Activated T-cell treated with anti-CD3 and anti-CD28 coated beads, Interleukin-2, amount 50 U/mL, for 72 hours (primary cell): ENCODE measurements at regions not wholly inside any gene's neighbourhood (a gene's known extent, or its start where the extent isn't known, plus 50 kb on each side); places are given as distances from the start of the nearest gene placed in this dataset.

ENCODE experiments used
- ATAC-seq, 2 donors: fragments of 150-1000 bp; cut with Tn5 transposase; replicated peaks in 1 of 2; 2 replicates each; pipeline ENCODE4 v1.10.0; 2021; ENCODE audit warnings: moderate library complexity in 2 of 2, mild to moderate bottlenecking in 1 of 2
- DNase-seq, 2 donors: peaks; one replicate each; pipeline ENCODE4 v3.0.0; 2021 to 2022; ENCODE audit warnings: mixed read lengths in 1 of 2
- H3K27ac Mint-ChIP-seq: one replicate; pipeline ENCODE4 v1.8.0; 2022; ENCODE audit warnings: mild to moderate bottlenecking, moderate library complexity, mixed read lengths
- H3K27me3 Mint-ChIP-seq: one replicate; pipeline ENCODE4 v1.8.0; 2022; ENCODE audit warnings: low read depth, mixed read lengths
- H3K36me3 Mint-ChIP-seq, 2 donors: one replicate each; pipeline ENCODE4 v1.8.0; 2022; ENCODE audit warnings: mixed read lengths in 2 of 2, mild to moderate bottlenecking in 1 of 2; ENCODE audit not compliant: insufficient read depth in 2 of 2
- H3K4me1 Mint-ChIP-seq: one replicate; pipeline ENCODE4 v1.8.0; 2022; ENCODE audit warnings: low read depth, mixed read lengths
- H3K4me3 Mint-ChIP-seq, 2 donors: one replicate each; pipeline ENCODE4 v1.8.0; 2022; ENCODE audit warnings: mild to moderate bottlenecking in 2 of 2, mixed read lengths in 2 of 2, moderate library complexity in 2 of 2
- H3K9me3 Mint-ChIP-seq, 2 donors: one replicate each; pipeline ENCODE4 v1.8.0; 2022; ENCODE audit warnings: mixed read lengths in 2 of 2

DNA sequence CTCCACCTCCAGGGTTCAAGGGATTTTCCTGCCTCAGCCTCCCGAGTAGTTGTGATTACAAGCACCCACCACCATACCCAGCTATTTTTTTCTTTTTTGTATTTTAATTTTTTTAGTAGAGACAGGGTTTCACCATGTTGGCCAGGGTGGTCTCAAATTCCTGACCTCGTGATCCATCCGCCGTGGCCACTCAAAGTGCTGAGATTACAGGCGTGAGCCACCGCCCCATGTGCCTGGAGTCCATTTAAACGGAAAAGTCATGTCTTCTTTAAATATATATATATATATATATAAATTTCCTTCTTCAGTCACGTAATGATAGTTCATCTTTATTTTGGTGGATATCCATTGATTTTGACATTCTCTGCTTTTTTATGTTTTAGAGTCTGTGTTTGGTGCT, 264.0 kb upstream of the PITX2 start:
- ATAC-seq (no peak), DNase-seq (no peak)
- no peaks in the 10 kb centered on the region for H3K36me3 Mint-ChIP-seq
- no peak overlapping the region for H3K4me3 Mint-ChIP-seq
- H3K4me1 Mint-ChIP-seq = no peaks in the 10 kb centered on the region
- no peak overlapping the region for H3K27ac Mint-ChIP-seq
- no peaks in the 10 kb centered on the region for H3K27me3 Mint-ChIP-seq
- H3K9me3 Mint-ChIP-seq = peaks cover 6 to 7% of the 10 kb centered on the region in 2 donors

DNA sequence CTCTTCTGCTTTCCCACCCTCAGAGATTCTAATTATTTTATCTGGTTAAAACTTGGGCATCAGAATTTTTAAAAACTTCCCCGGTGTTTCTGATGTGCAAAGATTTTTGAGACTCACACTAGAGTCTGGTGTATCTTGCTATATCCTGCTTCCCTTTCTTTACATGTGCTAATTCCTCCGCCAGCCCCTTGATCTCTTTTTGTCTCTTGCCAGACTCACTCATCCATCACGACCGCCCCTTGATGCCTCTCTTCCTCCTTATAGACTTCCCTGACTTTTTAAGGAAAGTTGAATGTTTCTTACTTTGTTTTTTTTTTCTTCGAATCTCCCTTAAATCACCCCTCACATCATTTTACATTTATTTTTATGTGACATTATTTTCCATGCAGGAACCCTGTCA, 274.9 kb upstream of the PITX2 start:
- ATAC-seq = no peak
- Mint-ChIP-seq H3K36me3 (no peaks in the 10 kb centered on the region), H3K27me3 (no peaks in the 10 kb centered on the region), H3K4me1 (no peaks in the 10 kb centered on the region), H3K9me3 (no peaks in the 10 kb centered on the region), H3K4me3 (no peak overlapping the region), H3K27ac (no peak overlapping the region)
- DNase-seq = no peak

DNA sequence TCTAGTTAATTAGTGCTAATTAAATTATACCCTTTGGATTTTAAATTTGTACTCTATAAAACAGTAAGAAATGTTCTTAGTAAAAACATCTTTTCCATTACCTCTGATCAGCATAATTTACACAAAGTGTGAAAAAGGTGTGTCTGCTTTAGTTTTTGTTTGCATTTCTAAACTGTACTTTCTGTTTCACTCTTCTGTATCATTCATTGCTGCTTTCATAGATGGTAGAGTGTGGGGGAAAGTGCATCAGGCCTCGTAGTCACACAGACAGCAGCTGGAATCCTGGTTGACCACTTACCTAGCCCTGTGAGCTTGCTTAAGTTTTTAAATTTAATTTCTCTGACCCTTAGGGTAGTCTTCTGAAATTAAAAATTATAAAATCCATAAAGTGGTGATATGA, 275.4 kb upstream of the PITX2 start:
- Mint-ChIP-seq H3K27me3 (no peaks in the 10 kb centered on the region), H3K36me3 (no peaks in the 10 kb centered on the region), H3K4me3 (no peak overlapping the region), H3K27ac (no peak overlapping the region), H3K9me3 (no peaks in the 10 kb centered on the region), H3K4me1 (no peaks in the 10 kb centered on the region)
- DNase-seq (no peak), ATAC-seq (no peak)

DNA sequence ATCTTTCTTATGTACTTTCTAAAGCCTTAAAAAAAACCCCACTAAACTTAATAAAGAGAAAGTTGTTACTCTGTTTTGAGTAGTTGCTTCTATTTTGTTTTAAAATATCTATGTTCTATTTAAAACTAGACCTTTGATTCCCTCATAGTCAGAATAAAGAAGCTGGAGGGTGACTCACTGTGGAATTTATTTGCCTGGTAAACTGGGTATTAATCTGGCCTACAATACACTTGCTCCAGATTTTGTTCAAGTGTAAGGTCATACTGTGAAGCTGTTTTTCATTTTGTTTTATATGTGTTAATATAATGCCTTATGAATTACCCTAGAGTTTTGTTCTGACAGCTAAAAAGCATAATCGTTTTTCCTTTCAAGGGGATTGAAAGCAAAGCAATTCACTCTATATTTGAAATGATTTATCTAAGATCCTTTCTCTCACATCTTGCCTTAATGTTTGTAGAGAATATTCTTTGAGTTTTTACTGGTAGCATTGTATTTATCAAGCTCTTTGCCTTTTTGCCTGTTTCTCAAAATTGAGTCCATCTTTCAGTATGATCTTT, 277.4 kb upstream of the PITX2 start:
- ATAC-seq = no peak
- H3K4me3 Mint-ChIP-seq = no peak overlapping the region

DNA sequence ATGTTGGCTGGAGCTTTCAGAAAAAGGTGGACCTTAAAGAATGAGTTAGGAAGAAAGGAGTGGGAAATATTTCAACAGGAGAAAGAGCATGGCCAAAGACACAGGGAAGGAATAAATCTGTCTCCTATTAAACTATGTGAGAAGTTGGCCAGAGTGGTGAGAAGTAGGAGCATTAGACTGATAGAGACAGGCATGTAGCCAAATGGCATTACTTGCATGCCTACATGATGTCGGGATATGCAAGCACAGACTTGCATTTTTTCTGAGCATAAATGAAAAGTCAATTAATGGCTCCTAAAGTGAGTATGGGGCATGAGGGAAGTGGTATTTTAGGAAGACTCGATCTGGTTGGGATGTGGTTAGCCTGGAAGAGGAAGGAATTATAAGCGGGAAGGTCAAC, 279.6 kb upstream of the PITX2 start:
- Mint-ChIP-seq H3K27ac (no peak overlapping the region), H3K27me3 (no peaks in the 10 kb centered on the region), H3K4me3 (no peak overlapping the region), H3K9me3 (no peaks in the 10 kb centered on the region), H3K4me1 (no peaks in the 10 kb centered on the region), H3K36me3 (no peaks in the 10 kb centered on the region)
- DNase-seq (no peak), ATAC-seq (no peak)

More for the DNA sequence above, 277.4 kb upstream of the PITX2 start:
- no peak overlapping the region for H3K27ac Mint-ChIP-seq
- no peaks in the 10 kb centered on the region for H3K36me3 Mint-ChIP-seq
- H3K27me3 Mint-ChIP-seq = no peaks in the 10 kb centered on the region
- no peaks in the 10 kb centered on the region for H3K9me3 Mint-ChIP-seq
- no peak for DNase-seq
- no peaks in the 10 kb centered on the region for H3K4me1 Mint-ChIP-seq

DNA sequence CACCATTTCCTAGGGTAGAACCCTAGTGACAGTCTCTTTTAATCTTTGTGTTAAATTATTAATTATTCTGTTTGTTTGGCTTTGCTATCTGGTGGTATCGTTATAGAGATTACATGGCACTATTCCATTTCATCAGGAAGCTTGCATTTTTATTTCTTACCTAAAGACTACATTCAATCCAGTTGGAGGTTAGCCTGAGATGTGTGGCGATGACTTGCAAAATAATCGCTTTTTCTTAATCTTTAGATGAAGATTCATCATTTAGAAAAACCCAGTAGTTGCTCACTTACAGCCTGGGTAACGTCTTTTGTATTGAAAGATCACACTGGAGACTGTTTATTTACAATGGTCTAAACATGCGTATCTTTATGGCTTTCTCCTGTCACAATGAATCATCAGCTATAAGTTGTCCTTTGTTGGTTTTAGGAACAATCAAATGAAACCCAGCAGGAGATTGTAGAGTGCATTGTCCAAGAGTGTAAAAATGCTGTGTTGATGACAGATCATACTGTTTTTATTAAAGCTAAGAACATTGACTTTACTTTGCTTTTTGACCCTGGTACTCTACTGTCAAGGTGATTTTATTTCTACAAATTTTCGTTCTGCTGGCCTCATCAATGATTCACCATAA, 281.7 kb upstream of the PITX2 start:
- Mint-ChIP-seq H3K9me3 (no peaks in the 10 kb centered on the region), H3K27ac (no peak overlapping the region), H3K4me3 (no peak overlapping the region), H3K36me3 (no peaks in the 10 kb centered on the region), H3K4me1 (no peaks in the 10 kb centered on the region), H3K27me3 (no peaks in the 10 kb centered on the region)
- no peak for ATAC-seq
- no peak for DNase-seq

DNA sequence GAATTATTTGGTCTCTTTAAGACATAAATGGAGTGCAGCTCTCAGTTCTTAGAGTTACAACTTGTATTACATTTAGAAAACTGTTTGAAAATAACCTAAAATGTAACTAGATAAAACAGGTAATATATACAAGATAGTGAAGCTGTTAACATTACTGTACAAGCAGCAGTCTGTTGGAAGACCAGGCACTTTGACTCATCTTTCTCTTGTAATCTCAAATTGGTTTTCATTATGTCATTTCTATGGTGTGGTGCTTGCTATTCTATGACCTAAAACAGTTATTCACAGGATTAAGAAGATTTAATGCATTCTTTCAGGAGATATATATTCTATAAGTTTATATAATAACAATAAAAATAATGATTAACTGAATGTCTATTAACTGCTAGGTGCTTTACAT, 282.5 kb upstream of the PITX2 start:
- Mint-ChIP-seq H3K9me3 (no peaks in the 10 kb centered on the region), H3K4me3 (no peak overlapping the region), H3K27me3 (no peaks in the 10 kb centered on the region), H3K4me1 (no peaks in the 10 kb centered on the region), H3K27ac (no peak overlapping the region), H3K36me3 (no peaks in the 10 kb centered on the region)
- ATAC-seq = no peak
- no peak for DNase-seq

DNA sequence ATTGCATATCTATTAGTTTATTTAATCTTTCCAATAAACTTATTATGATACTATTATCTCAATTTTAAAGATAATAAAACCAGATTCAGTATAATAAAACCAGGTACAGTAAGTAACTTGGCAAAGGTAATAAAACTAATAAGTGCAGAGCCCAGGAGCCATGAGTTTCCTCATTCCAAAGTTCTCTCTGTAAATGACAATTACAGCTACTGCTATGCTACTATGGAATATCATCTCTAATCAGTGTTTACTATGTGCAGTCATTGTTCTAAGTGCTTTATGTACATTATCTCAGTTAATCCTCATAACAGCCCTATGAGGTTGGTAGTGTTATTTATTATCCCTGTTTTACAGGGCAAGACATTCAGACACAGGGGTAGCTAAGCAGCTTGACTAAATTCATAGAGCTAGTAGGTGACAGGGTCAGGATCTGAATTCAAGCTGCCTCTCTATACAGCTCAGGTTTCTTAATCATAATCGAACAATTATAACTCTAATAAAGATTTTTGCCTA, 285.0 kb upstream of the PITX2 start:
- H3K9me3 Mint-ChIP-seq = no peaks in the 10 kb centered on the region

DNA sequence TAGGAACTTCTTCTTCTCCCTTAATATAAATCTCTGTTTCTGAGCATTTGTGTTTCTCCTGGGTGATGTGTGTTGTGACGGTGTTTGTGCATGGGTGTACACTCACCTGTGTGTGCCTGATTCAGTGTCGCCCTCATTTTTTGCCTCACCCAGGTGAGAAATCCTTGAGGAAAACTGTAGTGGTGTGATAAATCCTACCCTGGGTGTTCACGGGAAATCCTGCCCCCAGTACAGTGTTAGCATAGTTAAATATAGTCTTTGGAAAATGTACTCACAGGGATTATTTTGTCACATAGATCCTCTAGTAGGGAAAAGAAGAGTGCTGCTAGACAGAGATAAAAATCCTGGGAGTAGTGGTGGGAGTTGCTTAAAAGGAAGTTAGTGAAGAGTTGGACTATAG, 291.9 kb upstream of the PITX2 start:
- Mint-ChIP-seq H3K36me3 (no peaks in the 10 kb centered on the region), H3K27ac (no peak overlapping the region), H3K4me3 (no peak overlapping the region), H3K27me3 (no peaks in the 10 kb centered on the region), H3K9me3 (peaks cover 2 to 5% of the 10 kb centered on the region in 2 donors), H3K4me1 (no peaks in the 10 kb centered on the region)
- no peak for ATAC-seq
- no peak for DNase-seq

More for the DNA sequence above, 285.0 kb upstream of the PITX2 start:
- H3K36me3 Mint-ChIP-seq = no peaks in the 10 kb centered on the region
- no peaks in the 10 kb centered on the region for H3K4me1 Mint-ChIP-seq
- H3K4me3 Mint-ChIP-seq = no peak overlapping the region
- DNase-seq (no peak), ATAC-seq (no peak)
- no peaks in the 10 kb centered on the region for H3K27me3 Mint-ChIP-seq
- no peak overlapping the region for H3K27ac Mint-ChIP-seq

DNA sequence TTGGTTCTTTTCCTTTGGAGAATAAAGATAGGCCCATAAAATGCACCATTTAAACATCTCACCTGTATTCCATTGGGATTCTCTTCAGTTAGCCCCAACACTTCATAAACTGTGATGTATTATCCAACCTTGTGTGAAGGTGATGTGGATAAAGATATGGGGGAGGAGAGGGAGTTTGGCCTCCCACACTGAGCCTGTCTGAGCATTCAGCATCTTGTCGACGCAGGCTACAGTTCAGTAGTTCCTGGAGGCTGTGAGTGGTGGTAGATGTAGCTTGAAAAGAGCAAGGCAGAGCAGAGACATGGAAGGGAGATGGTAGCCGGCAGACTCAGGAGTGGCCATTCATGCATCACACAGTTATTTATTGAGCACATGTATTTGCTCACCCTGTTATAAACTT, 292.4 kb upstream of the PITX2 start:
- DNase-seq (no peak), ATAC-seq (no peak)
- Mint-ChIP-seq H3K27me3 (no peaks in the 10 kb centered on the region), H3K9me3 (peaks cover 2 to 5% of the 10 kb centered on the region in 2 donors), H3K4me3 (no peak overlapping the region), H3K36me3 (no peaks in the 10 kb centered on the region), H3K27ac (no peak overlapping the region), H3K4me1 (no peaks in the 10 kb centered on the region)

DNA sequence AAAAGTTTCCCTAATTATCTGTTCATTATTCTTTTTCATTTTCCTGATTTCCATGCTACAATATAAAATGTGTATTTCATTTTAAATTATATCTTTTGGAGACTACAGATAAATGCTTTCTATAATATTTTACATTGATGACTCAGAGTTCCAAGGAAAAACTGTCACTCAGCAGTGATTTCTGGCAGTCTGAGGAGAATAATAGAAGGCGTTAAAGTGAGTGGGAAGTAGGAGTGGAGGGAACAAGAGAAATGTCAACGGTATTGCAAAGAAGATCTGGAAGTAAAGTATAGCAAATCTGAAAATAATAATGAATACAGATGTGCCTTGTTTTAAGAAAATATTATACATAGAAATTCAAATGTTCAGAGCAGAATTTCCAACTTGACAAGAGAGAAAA, 293.6 kb upstream of the PITX2 start:
- Mint-ChIP-seq H3K27me3 (no peaks in the 10 kb centered on the region), H3K4me3 (no peak overlapping the region), H3K4me1 (no peaks in the 10 kb centered on the region), H3K9me3 (peaks cover 2 to 5% of the 10 kb centered on the region in 2 donors), H3K36me3 (no peaks in the 10 kb centered on the region), H3K27ac (no peak overlapping the region)
- ATAC-seq (no peak), DNase-seq (no peak)

DNA sequence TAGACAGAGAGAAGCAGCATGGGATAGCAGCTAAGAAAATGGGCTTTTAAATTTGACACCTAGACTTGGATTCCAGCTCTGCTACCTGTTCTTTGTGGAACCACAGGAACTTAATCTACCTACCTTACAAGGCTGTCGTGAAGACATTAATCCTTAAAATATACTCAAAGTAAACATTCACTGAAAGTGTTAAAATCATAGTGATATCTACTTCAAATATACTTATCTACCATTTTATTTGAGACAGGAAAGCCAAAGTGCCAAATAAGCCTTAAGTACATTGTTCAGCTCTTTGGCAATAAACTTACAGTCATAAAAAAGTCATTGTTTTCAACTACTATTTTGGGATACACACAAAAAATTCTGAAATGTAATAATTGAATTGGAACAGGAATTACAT, 295.0 kb upstream of the PITX2 start:
- Mint-ChIP-seq H3K27ac (no peak overlapping the region), H3K4me1 (no peaks in the 10 kb centered on the region), H3K36me3 (no peaks in the 10 kb centered on the region), H3K4me3 (no peak overlapping the region), H3K27me3 (no peaks in the 10 kb centered on the region), H3K9me3 (peaks cover 2 to 5% of the 10 kb centered on the region in 2 donors)
- ATAC-seq (no peak), DNase-seq (no peak)

DNA sequence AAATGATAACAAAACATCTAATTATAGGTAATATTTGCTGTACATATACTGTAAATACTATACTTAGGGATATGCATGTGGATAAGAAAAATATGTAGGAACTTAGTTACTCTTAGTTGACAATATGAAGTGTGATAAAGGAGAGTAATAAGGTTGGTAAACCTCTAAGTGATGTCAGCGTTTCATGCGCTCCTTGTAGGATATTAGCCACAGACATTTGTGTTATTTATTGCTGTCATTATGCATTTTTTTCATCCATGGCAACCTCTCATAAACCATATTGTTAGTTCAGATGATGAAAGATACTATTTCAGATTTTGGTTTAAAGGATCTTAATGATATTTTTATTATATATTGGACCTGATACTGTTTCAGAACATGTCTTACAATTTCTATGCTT, 298.1 kb upstream of the PITX2 start:
- peaks cover 3 to 6% of the 10 kb centered on the region in 2 donors for H3K9me3 Mint-ChIP-seq
- no peaks in the 10 kb centered on the region for H3K36me3 Mint-ChIP-seq
- H3K4me1 Mint-ChIP-seq = no peaks in the 10 kb centered on the region
- DNase-seq (no peak), ATAC-seq (no peak)
- H3K27me3 Mint-ChIP-seq = no peaks in the 10 kb centered on the region
- H3K27ac Mint-ChIP-seq = peak overlapping the region; percentile 38
- no peak overlapping the region for H3K4me3 Mint-ChIP-seq

DNA sequence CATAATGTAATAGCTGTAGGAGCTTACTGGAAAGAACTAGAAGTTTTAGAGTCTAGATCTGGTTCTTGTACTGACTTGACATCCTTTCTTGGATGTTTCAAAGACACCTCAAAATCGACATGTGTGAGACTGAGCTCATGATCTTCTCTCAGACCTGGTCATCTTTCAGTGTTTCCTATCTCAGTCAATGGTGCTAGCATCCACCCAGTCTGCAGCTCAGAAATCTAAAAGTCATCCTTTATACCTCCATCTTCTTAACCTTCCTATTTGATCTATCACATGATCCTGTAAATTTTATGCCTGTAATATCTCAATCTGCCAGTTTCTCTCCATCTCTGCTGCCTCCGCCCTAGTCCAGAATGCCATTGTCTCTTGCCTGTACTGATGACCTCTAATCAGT, 301.9 kb upstream of the PITX2 start:
- H3K27me3 Mint-ChIP-seq = no peaks in the 10 kb centered on the region
- no peak overlapping the region for H3K27ac Mint-ChIP-seq
- H3K4me1 Mint-ChIP-seq = no peaks in the 10 kb centered on the region
- no peak overlapping the region for H3K4me3 Mint-ChIP-seq
- ATAC-seq (no peak), DNase-seq (no peak)
- H3K36me3 Mint-ChIP-seq = no peaks in the 10 kb centered on the region
- peaks cover 2 to 3% of the 10 kb centered on the region in 2 donors for H3K9me3 Mint-ChIP-seq
